PC-3 (cell line): ENCODE measurements at regions not wholly inside any gene's neighbourhood (a gene's known extent, or its start where the extent isn't known, plus 50 kb on each side); places are given as distances from the start of the nearest gene placed in this dataset.
"Not testable (repeated sequence)": the region's sequence is repeated elsewhere in the genome, so short reads cannot be mapped to it uniquely, and the experiment has no call there.

Experiments
- EZH2 ChIP-seq: fragments of 300-600 bp; sonication (generic); IDR thresholded peaks from one replicate; pipeline ENCODE4 v1.6.1; 2017; ENCODE audit warnings: antibody characterized with exemption, mild to moderate bottlenecking, low read length; ENCODE audit not compliant: unreplicated experiment
- EZH2phosphoT487 ChIP-seq: fragments of 300-600 bp; sonication (generic); IDR thresholded peaks from 2 replicates; pipeline ENCODE4 v1.6.1; 2018; ENCODE audit warnings: mild to moderate bottlenecking, antibody characterized with exemption, low read length, borderline replicate concordance
- TF ChIP-seq, protein P1 (sequence below): fragments of 300-600 bp; sonication (generic); conservative IDR thresholded peaks from 2 replicates; pipeline ENCODE4 v1.5.1; 2017; ENCODE audit warnings: antibody characterized with exemption, low read depth, mild to moderate bottlenecking, low read length

GRCh38 chr3:195656091-195656490 lies 64.7 kb upstream of the MUC20 start:
- not testable (repeated sequence) for TF ChIP-seq EZH2, EZH2phosphoT487
- TF ChIP-seq, protein P1, sequence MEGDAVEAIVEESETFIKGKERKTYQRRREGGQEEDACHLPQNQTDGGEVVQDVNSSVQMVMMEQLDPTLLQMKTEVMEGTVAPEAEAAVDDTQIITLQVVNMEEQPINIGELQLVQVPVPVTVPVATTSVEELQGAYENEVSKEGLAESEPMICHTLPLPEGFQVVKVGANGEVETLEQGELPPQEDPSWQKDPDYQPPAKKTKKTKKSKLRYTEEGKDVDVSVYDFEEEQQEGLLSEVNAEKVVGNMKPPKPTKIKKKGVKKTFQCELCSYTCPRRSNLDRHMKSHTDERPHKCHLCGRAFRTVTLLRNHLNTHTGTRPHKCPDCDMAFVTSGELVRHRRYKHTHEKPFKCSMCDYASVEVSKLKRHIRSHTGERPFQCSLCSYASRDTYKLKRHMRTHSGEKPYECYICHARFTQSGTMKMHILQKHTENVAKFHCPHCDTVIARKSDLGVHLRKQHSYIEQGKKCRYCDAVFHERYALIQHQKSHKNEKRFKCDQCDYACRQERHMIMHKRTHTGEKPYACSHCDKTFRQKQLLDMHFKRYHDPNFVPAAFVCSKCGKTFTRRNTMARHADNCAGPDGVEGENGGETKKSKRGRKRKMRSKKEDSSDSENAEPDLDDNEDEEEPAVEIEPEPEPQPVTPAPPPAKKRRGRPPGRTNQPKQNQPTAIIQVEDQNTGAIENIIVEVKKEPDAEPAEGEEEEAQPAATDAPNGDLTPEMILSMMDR = not testable (repeated sequence)
